Muscle of back (tissue), 3 donors: ENCODE measurements at regions not wholly inside any gene's neighbourhood (a gene's known extent, or its start where the extent isn't known, plus 50 kb on each side); places are given as distances from the start of the nearest gene placed in this dataset.
"Not testable (repeated sequence)": the region's sequence is repeated elsewhere in the genome, so short reads cannot be mapped to it uniquely, and the experiment has no call there.

Experiments
- DNase-seq, 3 donors: peaks; one replicate each; pipeline versions ENCODE4 v3.0.0 to v3.0.0-alpha.2; 2013

DNA sequence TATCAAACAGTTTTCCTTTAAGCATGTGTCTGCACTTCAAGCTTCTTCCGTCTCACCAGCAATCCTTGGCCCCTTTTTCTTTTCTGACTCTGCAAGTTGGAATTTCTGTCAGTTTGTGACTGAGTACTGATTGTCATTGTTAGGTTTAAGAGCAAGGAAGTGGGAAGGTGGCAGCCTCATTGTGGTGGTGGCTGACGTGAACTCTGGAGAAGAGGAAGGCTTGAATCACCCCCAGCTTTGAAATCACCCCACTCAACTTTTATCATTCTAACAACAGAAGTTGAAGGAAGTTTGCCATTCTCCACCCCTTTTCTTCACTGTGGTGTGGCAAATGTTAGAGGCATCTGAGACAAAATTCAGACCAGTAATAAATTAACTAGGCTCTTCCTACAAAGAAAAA, 231.6 kb upstream of the AGTR1 start:
- DNase-seq, result peak in 1 of 3 donors; percentile 45

- DNase-seq, result peak in 1 of 3 donors; percentile 11
These were observed 230.5 kb upstream of the AGTR1 start for GRCh38 chr3:148466980-148467740.

GRCh38 chr3:148477375-148477774, 220.3 kb upstream of the AGTR1 start:
- no peak for DNase-seq

DNA sequence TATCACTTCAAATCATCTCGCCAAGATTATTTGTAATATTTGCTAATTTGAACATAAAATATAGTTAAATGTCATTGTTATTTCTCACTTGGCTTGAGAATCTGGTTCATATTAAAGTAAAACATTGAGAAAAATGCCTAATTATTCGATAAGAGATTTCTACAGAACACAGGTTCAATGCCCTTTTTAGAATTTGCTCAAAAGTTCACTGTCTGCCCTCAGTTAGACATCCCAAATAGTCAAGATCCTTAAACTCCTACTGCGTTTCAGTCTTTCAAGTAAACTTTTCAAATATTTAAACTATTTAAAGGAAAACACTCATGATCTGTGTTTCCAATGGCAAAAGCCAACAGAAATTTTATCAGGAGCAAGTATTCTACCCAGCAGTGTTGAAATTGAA, 204.1 kb upstream of the AGTR1 start:
- no peak for DNase-seq

DNA sequence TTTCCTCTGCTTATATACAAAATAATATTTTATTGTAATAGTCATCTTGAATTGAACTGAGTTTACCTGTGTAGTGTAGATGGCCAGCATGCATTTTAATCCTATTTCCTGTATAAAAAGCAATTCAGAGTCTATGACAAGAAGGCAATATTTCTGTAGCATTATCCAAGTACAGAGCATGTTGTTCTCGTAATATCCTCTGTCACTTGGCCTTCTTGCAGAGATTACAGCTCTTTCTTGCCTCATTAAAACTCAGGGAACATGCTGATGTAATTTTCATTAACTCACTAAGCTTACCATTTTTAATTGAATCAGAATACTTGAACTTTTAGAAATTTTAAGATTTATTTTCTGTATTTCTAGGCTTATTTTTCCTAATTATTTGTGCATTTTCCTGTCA, 203.3 kb upstream of the AGTR1 start:
- DNase-seq, result no peak

DNA sequence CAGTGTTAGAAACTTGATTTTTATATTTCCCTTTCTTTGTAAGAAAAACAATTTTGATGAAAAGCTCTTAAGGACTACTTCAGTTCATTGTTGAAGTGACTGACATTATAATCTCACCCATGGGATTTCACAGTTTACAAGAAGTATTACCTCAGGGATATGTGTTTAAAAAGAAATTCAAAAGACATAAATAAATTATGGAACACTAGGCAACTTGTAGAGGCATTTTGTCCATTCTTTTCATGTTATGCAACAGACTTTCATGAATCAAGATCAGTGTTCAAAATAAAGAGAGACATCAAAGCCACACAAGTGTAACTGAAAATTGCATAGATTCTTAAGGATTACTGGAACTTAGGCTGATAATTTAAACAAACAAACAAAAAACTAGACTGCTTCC, 196.8 kb upstream of the AGTR1 start:
- peak in 1 of 3 donors; percentile 14 for DNase-seq

GRCh38 chr3:148510116-148510515, 187.6 kb upstream of the AGTR1 start:
- DNase-seq, result peak; percentile 52 to 86 (median 53)

GRCh38 chr3:148510561-148510960, 187.1 kb upstream of the AGTR1 start:
- peak in 1 of 3 donors; percentile 43 for DNase-seq

- DNase-seq, result no peak
These were observed 185.1 kb upstream of the AGTR1 start for GRCh38 chr3:148512648-148513047.

DNA sequence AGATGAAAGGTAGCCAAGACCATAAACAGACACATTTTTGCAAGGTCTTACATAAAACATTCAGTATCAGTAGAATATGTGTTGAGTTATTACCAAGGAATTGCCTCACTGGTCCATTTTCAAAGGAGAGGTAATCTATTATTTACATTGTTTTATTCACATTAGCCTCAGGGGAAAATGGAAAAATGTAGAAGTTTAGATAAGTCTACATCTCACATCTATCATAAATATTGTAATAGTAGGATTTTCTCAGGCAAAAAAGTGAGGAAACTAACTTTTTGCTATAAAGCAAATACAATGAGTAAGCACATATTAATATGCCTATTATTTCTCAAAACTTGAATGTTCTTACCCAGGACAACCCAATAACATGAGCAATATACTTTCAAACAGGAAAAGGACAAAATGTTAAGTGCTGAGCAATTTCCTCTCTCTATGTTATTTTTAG, 184.6 kb upstream of the AGTR1 start:
- peak in 2 of 3 donors; percentile 27 to 33 for DNase-seq

- DNase-seq, result no peak
These were observed 179.2 kb upstream of the AGTR1 start for GRCh38 chr3:148518520-148518919.

GRCh38 chr3:148525621-148526020, 172.1 kb upstream of the AGTR1 start:
- DNase-seq, result not testable (repeated sequence)

- DNase-seq, result no peak
These were observed 169.7 kb upstream of the AGTR1 start for GRCh38 chr3:148528024-148528423.

DNA sequence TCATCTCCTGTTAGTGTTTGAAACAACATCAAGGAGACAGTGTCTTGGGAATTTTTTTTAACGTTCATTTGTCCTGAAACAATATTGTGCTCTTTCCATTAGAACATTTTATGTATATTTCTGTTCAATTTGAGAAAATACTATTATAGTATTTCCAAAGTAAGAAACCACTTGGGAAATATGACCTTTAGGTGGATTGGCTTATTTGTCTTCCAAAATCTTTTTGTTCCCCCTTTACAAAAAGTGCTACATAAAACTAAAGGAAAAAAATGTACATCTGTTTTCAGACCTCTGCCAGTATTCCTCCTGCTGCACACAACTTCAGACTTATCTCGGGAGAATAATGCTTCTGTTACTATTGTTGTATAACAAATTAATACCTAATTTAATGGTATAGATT, 165.9 kb upstream of the AGTR1 start:
- peak in 2 of 3 donors; percentile 45 to 75 for DNase-seq

GRCh38 chr3:148532326-148532725, 165.4 kb upstream of the AGTR1 start:
- peak in 1 of 3 donors; percentile 48 for DNase-seq

GRCh38 chr3:148532774-148533173, 164.9 kb upstream of the AGTR1 start:
- no peak for DNase-seq

GRCh38 chr3:148534089-148534988, 163.4 kb upstream of the AGTR1 start:
- DNase-seq, result peak in 1 of 3 donors; percentile 33

DNA sequence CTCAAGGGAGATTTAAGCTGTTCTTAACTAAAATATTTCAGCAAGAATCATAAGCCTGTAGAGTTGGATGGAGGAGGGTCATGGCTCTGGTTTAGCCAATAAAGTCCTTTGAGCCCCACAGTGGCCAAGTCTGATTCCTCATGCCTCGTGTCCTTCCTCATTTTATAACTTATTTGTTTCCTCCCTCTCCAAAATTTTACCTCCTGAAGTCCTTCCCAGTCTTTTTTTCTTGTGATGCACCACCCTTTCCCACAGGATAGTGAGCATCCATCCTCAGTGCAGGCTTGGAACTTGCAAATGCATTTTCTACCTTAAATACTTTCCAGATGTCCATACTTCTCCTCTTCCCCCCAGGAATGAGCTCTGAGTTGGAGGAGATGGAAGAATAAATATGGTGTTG, 162.7 kb upstream of the AGTR1 start:
- DNase-seq, result peak; percentile 53 to 87 (median 75)

GRCh38 chr3:148540266-148540665, 157.4 kb upstream of the AGTR1 start:
- no peak for DNase-seq

DNA sequence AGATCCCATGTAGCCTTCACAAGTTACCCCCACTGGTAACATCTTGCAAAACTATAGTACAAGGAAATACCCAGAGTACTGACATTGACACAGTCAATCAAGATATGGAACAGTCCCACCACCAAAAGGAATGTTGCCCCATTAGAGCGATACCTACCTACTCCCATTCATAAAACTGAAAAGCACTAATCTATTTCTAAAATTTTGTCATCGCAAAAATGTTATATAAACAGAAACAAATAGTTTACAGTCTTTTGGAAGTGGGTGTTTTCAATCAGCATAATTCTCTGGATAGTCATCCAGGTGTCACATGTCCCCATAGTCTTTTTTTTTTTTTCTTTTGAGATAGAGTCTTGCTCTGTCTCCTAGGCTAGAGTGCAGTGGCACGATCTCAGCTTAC, 156.9 kb upstream of the AGTR1 start:
- no peak for DNase-seq

- no peak for DNase-seq
These were observed 150.7 kb upstream of the AGTR1 start for GRCh38 chr3:148546959-148547358.

DNA sequence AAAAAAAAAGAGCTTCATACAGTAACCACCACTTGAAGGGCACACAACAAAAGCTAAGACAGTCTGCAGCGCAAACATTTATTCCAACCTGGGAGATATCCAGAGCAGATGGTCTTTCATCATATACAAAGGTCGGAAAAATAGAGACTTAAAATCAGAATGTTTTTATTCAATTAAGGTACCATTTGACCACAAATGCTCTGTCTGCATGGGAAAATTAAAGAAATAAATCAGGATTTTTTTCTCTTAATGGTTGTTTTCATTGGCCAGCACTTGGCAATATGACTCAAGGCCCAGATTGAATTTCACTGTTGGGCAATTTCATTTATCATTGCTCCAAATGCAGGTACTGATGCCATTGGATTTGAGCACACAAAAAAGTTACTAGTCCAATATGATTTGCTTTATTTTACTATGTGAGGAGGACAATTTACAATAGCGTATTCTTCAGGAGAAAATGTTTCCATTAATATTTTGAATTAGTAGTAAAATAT, 145.9 kb upstream of the AGTR1 start:
- DNase-seq, result no peak

DNA sequence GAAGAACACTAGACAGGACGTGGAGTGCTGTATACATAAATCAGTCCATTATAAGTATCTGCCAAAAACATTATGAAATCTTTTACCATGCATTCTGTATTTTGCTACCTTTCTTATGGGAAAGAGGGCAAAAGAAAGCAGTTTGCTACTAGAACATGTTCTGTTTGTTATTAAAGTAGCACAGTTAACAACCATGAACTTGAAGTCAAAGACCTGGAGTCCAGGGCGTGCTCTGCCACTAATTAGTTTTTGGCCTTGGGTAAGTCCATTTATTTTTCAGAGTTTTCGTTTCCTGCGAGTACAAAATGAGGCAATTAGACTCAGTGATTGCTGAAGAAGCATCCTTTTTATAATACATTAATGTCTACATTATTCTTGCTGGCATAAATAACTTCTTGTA, 143.3 kb upstream of the AGTR1 start:
- DNase-seq, result no peak
